NCI-H128 (cell line): ENCODE measurements at regions not wholly inside any gene's neighbourhood (a gene's known extent, or its start where the extent isn't known, plus 50 kb on each side); places are given as distances from the start of the nearest gene placed in this dataset.
"Not testable (repeated sequence)": the region's sequence is repeated elsewhere in the genome, so short reads cannot be mapped to it uniquely, and the experiment has no call there.

Experiments
- DNase-seq: peaks from one replicate; lab custom pipeline; 2025; ENCODE audit not compliant: unreplicated experiment; lab: John Stamatoyannopoulos, UW

- DNase-seq, result no peak
These were observed 595.2 kb upstream of the CDH11 start for GRCh38 chr16:65716737-65717700.

- no peak for DNase-seq
These were observed 591.4 kb upstream of the CDH11 start for GRCh38 chr16:65713181-65713808.

- DNase-seq, result no peak
These were observed 588.2 kb upstream of the CDH11 start for GRCh38 chr16:65710107-65710506.

- DNase-seq, result no peak
These were observed 583.0 kb upstream of the CDH11 start for GRCh38 chr16:65704866-65705265.

- DNase-seq, result no peak
These were observed 581.0 kb upstream of the CDH11 start for GRCh38 chr16:65702707-65703402.

GRCh38 chr16:65700596-65700995 lies 578.7 kb upstream of the CDH11 start:
- DNase-seq, result no peak

GRCh38 chr16:65698791-65699321 lies 577.0 kb upstream of the CDH11 start:
- no peak for DNase-seq

- no peak for DNase-seq
These were observed 575.7 kb upstream of the CDH11 start for GRCh38 chr16:65697521-65697920.

GRCh38 chr16:65697065-65697464 lies 575.2 kb upstream of the CDH11 start:
- no peak for DNase-seq

- not testable (repeated sequence) for DNase-seq
These were observed 570.0 kb upstream of the CDH11 start for GRCh38 chr16:65691846-65692245.

GRCh38 chr16:65689726-65690125 lies 567.9 kb upstream of the CDH11 start:
- DNase-seq, result no peak

GRCh38 chr16:65688301-65688700 lies 566.4 kb upstream of the CDH11 start:
- no peak for DNase-seq

- no peak for DNase-seq
These were observed 562.4 kb upstream of the CDH11 start for GRCh38 chr16:65684230-65684629.

- DNase-seq, result no peak
These were observed 559.5 kb upstream of the CDH11 start for GRCh38 chr16:65681406-65681805.

GRCh38 chr16:65679785-65680184 lies 557.9 kb upstream of the CDH11 start:
- DNase-seq, result no peak

- no peak for DNase-seq
These were observed 553.3 kb upstream of the CDH11 start for GRCh38 chr16:65675161-65675560.

- no peak for DNase-seq
These were observed 551.1 kb upstream of the CDH11 start for GRCh38 chr16:65672960-65673359.

- no peak for DNase-seq
These were observed 549.2 kb upstream of the CDH11 start for GRCh38 chr16:65671071-65671470.

- no peak for DNase-seq
These were observed 546.3 kb upstream of the CDH11 start for GRCh38 chr16:65668064-65668595.

GRCh38 chr16:65667011-65667578 lies 545.2 kb upstream of the CDH11 start:
- DNase-seq, result no peak
